ENCODE measurements at regions not wholly inside any gene's neighbourhood (a gene's known extent, or its start where the extent isn't known, plus 50 kb on each side); places are given as distances from the start of the nearest gene placed in this dataset.

DNA sequence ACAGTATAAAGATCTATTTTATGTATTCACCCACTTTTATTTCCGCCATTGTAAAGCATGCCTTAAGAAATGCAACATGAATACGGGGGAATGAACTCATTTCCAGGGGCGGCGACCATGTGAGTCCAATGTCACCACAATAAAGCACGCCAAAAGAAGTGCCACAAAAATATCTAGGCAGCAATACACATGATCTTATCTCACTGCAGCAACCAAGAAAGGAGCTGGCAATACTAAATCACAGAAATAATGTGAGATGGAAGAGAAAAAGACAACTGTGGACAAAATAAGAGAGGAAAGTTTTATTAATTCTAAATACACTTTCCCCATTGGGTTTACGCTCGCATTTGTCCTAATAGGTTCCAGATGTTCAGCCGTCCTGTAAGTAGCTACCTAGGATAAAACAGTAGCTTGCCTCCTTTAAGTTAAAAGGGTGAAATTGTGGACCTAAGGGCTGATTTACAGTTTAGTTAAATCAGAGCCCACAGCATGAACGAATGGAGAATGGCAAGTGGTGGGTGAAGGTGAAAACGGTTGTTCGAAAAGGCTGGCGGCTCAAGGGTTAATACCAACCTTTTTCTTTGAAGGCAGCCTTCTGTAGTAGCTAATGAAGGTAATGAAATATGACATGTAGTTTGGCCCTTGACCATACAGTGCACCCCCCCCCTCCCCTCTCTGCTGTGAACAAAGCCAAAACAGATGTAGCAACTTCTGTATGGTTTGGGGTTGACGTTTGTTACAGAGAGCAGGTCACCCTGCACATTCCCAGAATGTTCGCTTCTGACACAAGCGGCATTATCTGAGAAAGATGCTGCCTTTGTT, 504.2 kb upstream of the PSMD7 start:
- FAIRE-seq (no peak), DNase-seq (ENCODE audit: low read depth) (no peak)
- TF ChIP-seq, protein P1, sequence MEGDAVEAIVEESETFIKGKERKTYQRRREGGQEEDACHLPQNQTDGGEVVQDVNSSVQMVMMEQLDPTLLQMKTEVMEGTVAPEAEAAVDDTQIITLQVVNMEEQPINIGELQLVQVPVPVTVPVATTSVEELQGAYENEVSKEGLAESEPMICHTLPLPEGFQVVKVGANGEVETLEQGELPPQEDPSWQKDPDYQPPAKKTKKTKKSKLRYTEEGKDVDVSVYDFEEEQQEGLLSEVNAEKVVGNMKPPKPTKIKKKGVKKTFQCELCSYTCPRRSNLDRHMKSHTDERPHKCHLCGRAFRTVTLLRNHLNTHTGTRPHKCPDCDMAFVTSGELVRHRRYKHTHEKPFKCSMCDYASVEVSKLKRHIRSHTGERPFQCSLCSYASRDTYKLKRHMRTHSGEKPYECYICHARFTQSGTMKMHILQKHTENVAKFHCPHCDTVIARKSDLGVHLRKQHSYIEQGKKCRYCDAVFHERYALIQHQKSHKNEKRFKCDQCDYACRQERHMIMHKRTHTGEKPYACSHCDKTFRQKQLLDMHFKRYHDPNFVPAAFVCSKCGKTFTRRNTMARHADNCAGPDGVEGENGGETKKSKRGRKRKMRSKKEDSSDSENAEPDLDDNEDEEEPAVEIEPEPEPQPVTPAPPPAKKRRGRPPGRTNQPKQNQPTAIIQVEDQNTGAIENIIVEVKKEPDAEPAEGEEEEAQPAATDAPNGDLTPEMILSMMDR (IDR thresholded peaks at IDR 0.05; ENCODE audit: insufficient read depth, low read length, severe bottlenecking), result no peak
- Histone ChIP-seq H3K4me3 (ENCODE audit: low read depth, low read length) (no peak overlapping the region), H3K36me3 (ENCODE audit: control insufficient read depth, insufficient read depth, low read length) (no peaks in the 10 kb centered on the region), H3K27me3 (ENCODE audit: control insufficient read depth, insufficient read depth, low read length) (no peaks in the 10 kb centered on the region)

DNA sequence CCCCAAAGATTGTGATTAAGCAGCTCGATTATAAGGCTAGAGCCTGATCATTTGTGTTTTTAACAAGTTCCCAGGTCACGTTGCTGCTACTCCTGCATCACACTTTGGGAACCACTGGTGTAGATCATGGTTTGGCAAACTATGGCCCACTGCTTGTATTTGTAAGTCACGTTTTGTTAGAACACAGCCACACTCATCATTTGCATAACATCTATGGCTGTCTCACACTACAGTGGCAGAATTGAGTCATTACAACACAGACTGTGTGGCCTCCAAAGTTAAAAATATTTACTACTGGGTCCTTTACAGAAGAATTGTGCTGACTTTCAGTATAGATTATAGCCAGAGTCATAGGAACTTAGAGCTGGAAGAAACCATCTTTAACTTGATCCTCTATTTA, 515.3 kb upstream of the PSMD7 start:
- FAIRE-seq, result no peak

DNA sequence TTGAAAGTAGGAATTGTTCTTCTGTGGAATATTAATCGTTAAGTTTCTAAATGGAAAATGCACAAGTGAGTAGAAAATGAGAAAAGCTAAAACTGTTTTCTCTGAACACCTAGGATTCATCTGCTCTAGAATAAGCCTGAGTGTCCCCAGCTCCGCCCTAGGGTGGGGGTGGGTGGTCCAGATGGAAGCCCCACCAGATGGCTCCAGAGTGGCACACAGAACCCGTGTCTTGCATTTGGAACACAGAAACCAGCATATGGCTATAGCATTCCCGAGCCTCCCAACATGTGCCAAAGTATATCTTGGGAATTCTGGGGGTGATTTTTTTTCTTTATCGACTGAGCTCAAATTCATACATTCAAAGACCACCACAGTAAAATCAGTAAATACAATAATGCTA, 517.7 kb upstream of the PSMD7 start:
- DNase-seq (ENCODE audit: low read depth), result no peak
- TF ChIP-seq, protein P1 (IDR thresholded peaks at IDR 0.05; ENCODE audit: insufficient read depth, low read length, severe bottlenecking), result no peak
- Histone ChIP-seq H3K27me3 (ENCODE audit: control insufficient read depth, insufficient read depth, low read length) (no peaks in the 10 kb centered on the region), H3K4me3 (ENCODE audit: low read depth, low read length) (no peak overlapping the region), H3K36me3 (ENCODE audit: control insufficient read depth, insufficient read depth, low read length) (no peaks in the 10 kb centered on the region)
- FAIRE-seq, result no peak

More for the DNA sequence above, 515.3 kb upstream of the PSMD7 start:
- H3K4me3 ChIP-seq (ENCODE audit: low read depth, low read length), result no peak overlapping the region
- no peaks in the 10 kb centered on the region for H3K27me3 ChIP-seq (ENCODE audit: control insufficient read depth, insufficient read depth, low read length)
- H3K36me3 ChIP-seq (ENCODE audit: control insufficient read depth, insufficient read depth, low read length), result no peaks in the 10 kb centered on the region
- no peak for DNase-seq (ENCODE audit: low read depth)
- TF ChIP-seq, protein P1 (IDR thresholded peaks at IDR 0.05; ENCODE audit: insufficient read depth, low read length, severe bottlenecking), result no peak

DNA sequence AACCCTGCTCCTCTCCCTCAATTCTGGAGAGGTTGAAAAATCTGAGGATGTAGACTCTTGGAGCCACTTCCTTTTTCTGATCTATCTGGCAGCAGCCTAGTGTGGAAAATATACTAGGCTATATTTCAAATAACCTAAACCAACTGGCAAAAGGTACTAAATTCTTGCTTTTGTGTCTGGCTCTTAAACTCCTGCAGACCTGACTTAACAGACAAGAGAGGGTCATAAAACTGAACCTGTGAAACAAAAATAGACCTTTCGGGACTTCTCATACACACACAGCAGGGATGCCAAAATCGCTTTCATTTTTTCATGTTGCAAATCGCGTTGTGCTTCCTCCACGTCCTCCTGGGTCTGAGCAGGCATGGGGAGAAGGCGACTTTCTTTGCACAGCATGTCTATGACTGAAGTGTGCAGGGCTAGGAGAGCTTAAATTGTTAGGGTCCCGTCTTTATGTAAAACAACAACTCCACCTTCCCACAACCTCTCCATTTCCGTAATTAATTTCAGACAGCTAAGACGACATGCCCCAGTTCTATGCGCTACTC, 520.7 kb upstream of the PSMD7 start:
- FAIRE-seq, result no peak

DNA sequence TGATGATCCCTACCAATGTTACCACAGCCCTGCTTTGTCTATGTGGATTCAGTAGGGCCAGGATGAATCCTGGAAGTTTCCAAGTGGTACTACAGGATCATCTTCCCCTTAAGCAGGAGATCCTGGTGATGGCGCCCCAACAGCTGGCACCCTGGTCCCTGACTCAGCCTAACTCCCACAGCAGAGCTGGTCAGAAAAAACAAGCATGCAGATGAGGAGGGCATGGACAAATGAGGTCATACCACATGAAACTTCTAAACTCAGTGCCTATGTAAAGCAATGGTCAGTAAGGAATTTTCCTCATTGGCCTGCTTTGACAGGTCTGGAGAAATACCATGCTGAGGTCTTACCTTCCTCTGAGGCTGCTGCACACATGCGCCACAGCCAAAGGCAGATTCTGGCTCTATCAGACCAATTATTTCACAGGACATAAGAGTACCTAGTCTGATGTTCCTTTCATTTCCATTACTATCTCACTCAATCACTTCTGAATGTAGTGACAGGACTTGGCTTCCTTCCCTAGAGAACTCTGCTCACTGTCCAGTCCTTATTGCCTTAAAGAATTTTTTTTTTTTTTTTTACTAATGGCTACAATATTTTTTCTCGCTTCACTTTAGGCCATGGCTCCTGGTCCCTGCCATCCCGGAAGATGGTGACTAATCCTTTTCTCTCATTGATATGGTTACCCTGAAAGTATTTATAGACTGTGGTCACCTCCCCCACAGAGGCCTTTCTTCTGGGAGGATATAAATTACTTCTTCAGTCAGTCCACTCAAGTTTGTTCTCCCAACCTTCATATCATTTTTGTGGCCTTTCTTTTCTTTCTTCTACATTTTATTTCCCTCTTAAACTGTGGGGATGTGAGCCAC, 525.2 kb upstream of the PSMD7 start:
- no peak for FAIRE-seq
- no peak for DNase-seq (ENCODE audit: low read depth)
- TF ChIP-seq, protein P1 (IDR thresholded peaks at IDR 0.05; ENCODE audit: insufficient read depth, low read length, severe bottlenecking), result no peak

More for the DNA sequence above, 520.7 kb upstream of the PSMD7 start:
- H3K27me3 ChIP-seq (ENCODE audit: control insufficient read depth, insufficient read depth, low read length), result no peaks in the 10 kb centered on the region
- no peak for DNase-seq (ENCODE audit: low read depth)
- TF ChIP-seq, protein P1 (IDR thresholded peaks at IDR 0.05; ENCODE audit: insufficient read depth, low read length, severe bottlenecking), result no peak
- H3K36me3 ChIP-seq (ENCODE audit: control insufficient read depth, insufficient read depth, low read length), result no peaks in the 10 kb centered on the region
- H3K4me3 ChIP-seq (ENCODE audit: low read depth, low read length), result no peak overlapping the region

More for the DNA sequence above, 525.2 kb upstream of the PSMD7 start:
- Histone ChIP-seq H3K4me3 (ENCODE audit: low read depth, low read length) (no peak overlapping the region), H3K27me3 (ENCODE audit: control insufficient read depth, insufficient read depth, low read length) (no peaks in the 10 kb centered on the region), H3K36me3 (ENCODE audit: control insufficient read depth, insufficient read depth, low read length) (no peaks in the 10 kb centered on the region)
